Subcutaneous abdominal adipose tissue (tissue), 5 donors: ENCODE measurements at regions not wholly inside any gene's neighbourhood (a gene's known extent, or its start where the extent isn't known, plus 50 kb on each side); places are given as distances from the start of the nearest gene placed in this dataset.

Experiments used
- H3K27ac ChIP-seq: one replicate; pipeline ENCODE4 v1.7.0; 2013; ENCODE audit warnings: low read depth, mild to moderate bottlenecking, inconsistent platforms, low read length, moderate library complexity
- H3K27me3 ChIP-seq, 5 donors: one replicate each; pipeline ENCODE4 v1.7.0; 2013; ENCODE audit warnings: low read length in 5 of 5, inconsistent platforms in 1 of 5; ENCODE audit not compliant: control insufficient read depth in 5 of 5, insufficient read depth in 4 of 5
- H3K36me3 ChIP-seq, 5 donors: one replicate each; pipeline ENCODE4 v1.7.0; 2013; ENCODE audit warnings: low read length in 5 of 5; ENCODE audit not compliant: control insufficient read depth in 5 of 5, insufficient read depth in 5 of 5
- H3K4me1 ChIP-seq, 5 donors: one replicate each; pipeline ENCODE4 v1.7.0; 2013; ENCODE audit warnings: low read length in 5 of 5, mild to moderate bottlenecking in 3 of 5, moderate library complexity in 1 of 5; ENCODE audit not compliant: control insufficient read depth in 5 of 5, insufficient read depth in 5 of 5
- H3K4me3 ChIP-seq, 5 donors: one replicate each; pipeline ENCODE4 v1.7.0; 2013; ENCODE audit warnings: low read length in 5 of 5, low read depth in 1 of 5
- H3K9ac ChIP-seq, 5 donors: one replicate each; pipeline ENCODE4 v1.7.0; 2013; ENCODE audit warnings: low read length in 5 of 5, mild to moderate bottlenecking in 4 of 5, moderate library complexity in 3 of 5
- H3K9me3 ChIP-seq, 5 donors: one replicate each; pipeline ENCODE4 v1.7.0; 2013; ENCODE audit warnings: low read length in 5 of 5; ENCODE audit not compliant: control insufficient read depth in 5 of 5
- donor health status: healthy.
- donor health status: healthy.
- donor health status: healthy.
- donor health status: healthy.
- donor health status: healthy.

DNA sequence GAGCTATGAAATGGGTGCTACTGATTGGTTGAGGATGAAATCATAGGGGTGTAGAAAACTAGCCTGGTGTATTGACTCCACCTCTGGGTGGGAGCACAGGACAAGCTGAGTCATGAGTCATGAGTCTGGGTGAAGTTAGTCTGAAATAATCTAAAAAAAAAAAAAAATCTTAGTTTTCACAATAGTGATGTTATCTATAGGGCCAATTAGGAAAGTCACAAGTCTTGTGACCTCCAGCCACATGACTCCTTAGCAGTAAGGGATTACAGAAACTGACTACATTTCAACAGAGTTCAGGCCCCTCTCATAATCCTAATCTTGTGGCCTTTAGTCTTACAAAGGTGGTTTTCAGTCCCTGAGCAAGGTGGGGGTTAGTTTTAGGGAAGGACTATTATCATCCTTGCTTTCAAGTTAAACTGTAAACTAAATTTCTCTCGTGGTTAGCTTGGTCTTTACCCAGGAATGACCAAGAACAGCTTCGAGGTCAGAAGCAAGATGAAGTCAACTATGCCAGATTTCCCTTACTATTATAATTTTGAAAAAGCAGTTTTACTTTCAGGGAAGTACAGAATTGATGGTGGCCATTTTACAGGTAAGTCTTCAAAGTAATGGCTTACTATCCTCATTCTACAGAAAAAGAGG is 338.0 kb upstream of the GYPC start:
- H3K36me3 ChIP-seq: no peaks in the 10 kb centered on the region

DNA sequence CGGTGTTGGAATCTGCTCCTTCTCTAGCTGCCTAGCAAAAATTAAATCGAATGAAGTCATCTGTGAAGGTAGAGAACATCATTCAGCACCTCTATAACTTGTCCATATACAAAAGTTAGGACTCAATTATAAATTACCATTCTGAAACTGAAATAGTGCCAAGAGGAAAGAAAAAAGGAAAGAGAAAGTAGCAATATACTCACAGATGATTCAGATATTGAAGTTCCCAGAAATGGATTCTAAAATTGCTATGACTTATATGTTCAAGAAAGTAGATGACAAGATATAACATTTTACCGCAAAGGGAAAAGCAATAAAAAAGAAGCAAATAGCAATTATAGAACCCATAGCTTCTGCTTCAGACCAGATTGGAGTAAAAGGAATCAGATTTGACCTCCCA is 333.6 kb upstream of the GYPC start:
- H3K27me3 ChIP-seq: no peaks in the 10 kb centered on the region
- no peaks in the 10 kb centered on the region for H3K36me3 ChIP-seq
- no peaks in the 10 kb centered on the region for H3K4me1 ChIP-seq
- no peak overlapping the region for H3K4me3 ChIP-seq
- H3K9me3 ChIP-seq: no peaks in the 10 kb centered on the region
- H3K9ac ChIP-seq: no peak overlapping the region
- H3K27ac ChIP-seq: no peak overlapping the region

More for the DNA sequence above, 338.0 kb upstream of the GYPC start:
- Histone ChIP-seq H3K4me3 (no peak overlapping the region), H3K9me3 (no peaks in the 10 kb centered on the region), H3K27ac (no peak overlapping the region), H3K4me1 (no peaks in the 10 kb centered on the region), H3K9ac (no peak overlapping the region), H3K27me3 (peaks cover 0 to 2% (median 0%) of the 10 kb centered on the region in 5 donors)

DNA sequence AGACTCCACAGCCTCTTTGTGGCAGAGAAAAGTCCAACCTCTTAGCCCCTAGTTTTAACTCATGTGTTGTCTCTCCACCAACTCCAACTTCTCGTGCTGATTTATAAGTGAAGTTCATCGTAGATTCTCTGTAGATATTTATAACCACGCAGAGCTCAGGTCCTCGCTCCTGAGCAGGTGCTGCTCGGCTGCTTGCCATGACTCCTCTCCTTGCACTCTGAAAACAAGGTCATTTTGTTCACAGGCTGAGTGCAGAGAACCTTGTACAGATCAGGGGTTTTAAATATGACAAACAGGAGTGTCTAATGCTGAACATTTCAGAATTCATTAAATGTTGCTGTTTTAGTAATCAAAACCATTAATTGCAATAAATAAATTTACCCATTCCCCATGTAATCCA is 330.8 kb upstream of the GYPC start:
- H3K36me3 ChIP-seq: no peaks in the 10 kb centered on the region
- H3K9me3 ChIP-seq: peaks cover 0 to 2% (median 0%) of the 10 kb centered on the region in 5 donors
- no peaks in the 10 kb centered on the region for H3K4me1 ChIP-seq
- H3K27ac ChIP-seq: no peak overlapping the region
- no peak overlapping the region for H3K9ac ChIP-seq
- H3K4me3 ChIP-seq: no peak overlapping the region
- no peaks in the 10 kb centered on the region for H3K27me3 ChIP-seq

DNA sequence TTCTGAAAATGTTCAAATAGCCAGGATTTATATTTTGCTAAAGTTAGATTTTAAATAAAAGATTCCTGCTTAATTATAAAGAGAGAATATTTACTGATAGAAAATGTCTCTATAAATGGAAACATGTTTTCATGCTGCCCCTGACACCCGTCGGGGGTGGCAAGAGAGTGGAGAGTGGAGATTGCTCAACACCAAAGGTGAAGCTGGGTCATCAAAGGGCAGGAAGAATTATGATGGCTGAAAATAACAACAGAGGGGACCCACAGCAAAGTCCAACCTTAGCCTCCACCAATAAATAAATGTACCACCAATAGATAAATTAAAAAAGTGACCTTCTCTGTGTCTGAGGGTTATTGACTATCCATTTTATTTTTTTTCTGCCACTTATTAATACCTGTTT is 326.8 kb upstream of the GYPC start:
- peaks cover 7 to 27% (median 17%) of the 10 kb centered on the region in 5 donors for H3K9me3 ChIP-seq
- no peaks in the 10 kb centered on the region for H3K36me3 ChIP-seq
- H3K4me1 ChIP-seq: no peaks in the 10 kb centered on the region
- no peaks in the 10 kb centered on the region for H3K27me3 ChIP-seq
- no peak overlapping the region for H3K9ac ChIP-seq
- H3K4me3 ChIP-seq: no peak overlapping the region
- H3K27ac ChIP-seq: no peak overlapping the region

GRCh38 chr2:126342457-126342856 is 313.5 kb upstream of the GYPC start:
- no peak overlapping the region for H3K27ac ChIP-seq
- no peaks in the 10 kb centered on the region for H3K36me3 ChIP-seq
- peaks cover 0 to 6% (median 0%) of the 10 kb centered on the region in 5 donors for H3K9me3 ChIP-seq
- no peak overlapping the region for H3K9ac ChIP-seq
- H3K4me1 ChIP-seq: no peaks in the 10 kb centered on the region
- H3K4me3 ChIP-seq: no peak overlapping the region
- no peaks in the 10 kb centered on the region for H3K27me3 ChIP-seq

DNA sequence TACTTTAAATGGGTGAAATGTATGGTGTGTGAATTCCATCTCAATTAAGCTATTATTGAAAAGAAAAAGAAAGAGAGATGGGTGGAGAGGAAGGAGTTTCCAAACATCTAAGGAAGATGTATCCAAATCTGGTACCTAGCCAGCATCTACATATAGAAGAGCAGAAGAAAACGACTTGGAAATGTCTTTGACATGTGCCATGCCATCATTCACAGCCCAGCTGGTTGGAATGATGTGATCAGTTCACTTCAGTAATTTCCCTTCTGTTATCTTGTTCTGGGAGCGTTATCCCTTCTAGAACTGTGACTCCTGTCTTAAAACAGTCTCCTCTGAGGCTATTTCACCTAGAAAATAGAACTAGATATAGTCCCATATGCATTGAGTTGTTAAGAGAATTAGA is 312.8 kb upstream of the GYPC start:
- H3K4me1 ChIP-seq: no peaks in the 10 kb centered on the region
- H3K36me3 ChIP-seq: no peaks in the 10 kb centered on the region
- no peak overlapping the region for H3K27ac ChIP-seq
- H3K9ac ChIP-seq: no peak overlapping the region
- no peak overlapping the region for H3K4me3 ChIP-seq
- H3K9me3 ChIP-seq: peaks cover 0 to 6% (median 0%) of the 10 kb centered on the region in 5 donors
- H3K27me3 ChIP-seq: no peaks in the 10 kb centered on the region

DNA sequence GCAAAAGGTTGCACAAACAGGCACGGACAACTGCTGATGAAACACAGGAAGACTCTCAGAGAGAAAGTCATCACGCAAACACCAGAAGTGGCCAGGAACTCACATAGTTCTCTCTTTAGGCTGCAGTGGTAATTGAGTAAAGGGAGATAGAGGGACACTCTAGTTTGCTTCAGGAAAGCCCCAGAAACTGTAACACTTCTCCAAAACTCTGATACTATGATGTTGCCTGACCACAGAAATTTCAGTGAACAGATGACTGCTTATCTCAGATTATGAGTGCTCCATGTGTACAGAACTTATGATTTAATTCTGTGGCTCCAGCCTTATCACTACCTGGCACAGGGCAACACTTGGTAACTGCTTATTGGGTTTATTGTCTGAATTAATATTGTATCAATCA is 311.5 kb upstream of the GYPC start:
- no peaks in the 10 kb centered on the region for H3K36me3 ChIP-seq
- H3K27me3 ChIP-seq: no peaks in the 10 kb centered on the region
- H3K27ac ChIP-seq: no peak overlapping the region
- H3K9me3 ChIP-seq: no peaks in the 10 kb centered on the region
- H3K4me3 ChIP-seq: no peak overlapping the region
- no peaks in the 10 kb centered on the region for H3K4me1 ChIP-seq
- H3K9ac ChIP-seq: no peak overlapping the region

- Histone ChIP-seq H3K36me3 (no peaks in the 10 kb centered on the region), H3K4me3 (no peak overlapping the region), H3K27me3 (no peaks in the 10 kb centered on the region), H3K4me1 (no peaks in the 10 kb centered on the region), H3K27ac (no peak overlapping the region), H3K9me3 (peaks cover 0 to 5% (median 0%) of the 10 kb centered on the region in 5 donors), H3K9ac (no peak overlapping the region)
These were observed 310.3 kb upstream of the GYPC start for GRCh38 chr2:126345691-126346090.

DNA sequence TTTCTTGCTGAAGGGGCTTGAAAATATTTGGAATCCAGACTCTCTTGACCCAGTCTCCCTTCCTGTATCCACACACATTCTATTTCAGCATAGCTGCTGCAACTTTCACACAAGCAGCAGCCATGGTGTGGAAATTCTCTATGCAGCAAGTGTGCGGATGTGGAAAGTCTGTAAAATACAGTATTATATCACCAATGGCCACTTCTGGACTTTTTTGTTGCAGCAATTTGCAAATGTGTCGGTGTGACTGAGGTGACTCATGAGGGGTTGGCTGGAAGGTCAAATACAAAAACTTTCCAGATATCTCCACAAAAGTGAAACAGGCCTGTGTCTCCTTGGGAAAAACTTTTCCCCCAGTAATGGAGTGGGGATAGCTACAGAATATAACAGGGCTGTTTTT is 299.3 kb upstream of the GYPC start:
- no peaks in the 10 kb centered on the region for H3K9me3 ChIP-seq
- no peak overlapping the region for H3K4me3 ChIP-seq
- H3K9ac ChIP-seq: no peak overlapping the region
- no peak overlapping the region for H3K27ac ChIP-seq
- no peaks in the 10 kb centered on the region for H3K27me3 ChIP-seq
- no peaks in the 10 kb centered on the region for H3K4me1 ChIP-seq
- H3K36me3 ChIP-seq: no peaks in the 10 kb centered on the region

DNA sequence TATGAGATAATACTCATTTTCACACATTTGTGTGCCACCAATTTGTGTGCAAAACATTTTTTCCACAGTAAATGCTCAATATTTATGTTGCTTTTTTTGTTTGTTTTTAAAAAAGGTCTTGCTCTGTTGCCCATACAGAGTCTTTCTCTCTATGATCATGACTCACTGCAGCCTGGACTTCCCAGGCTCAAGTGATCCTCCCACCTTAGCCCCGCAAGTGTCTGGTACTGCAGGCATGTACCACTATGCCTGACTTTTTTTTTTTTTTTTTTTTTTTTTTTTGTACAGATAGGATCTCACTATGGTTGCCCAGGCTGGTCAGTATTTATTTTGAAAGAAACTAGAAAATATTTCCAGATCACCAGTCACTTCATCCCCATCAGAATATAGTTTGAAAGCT is 297.8 kb upstream of the GYPC start:
- Histone ChIP-seq H3K4me3 (no peak overlapping the region), H3K27ac (no peak overlapping the region), H3K36me3 (no peaks in the 10 kb centered on the region), H3K9ac (no peak overlapping the region), H3K4me1 (no peaks in the 10 kb centered on the region), H3K9me3 (no peaks in the 10 kb centered on the region), H3K27me3 (no peaks in the 10 kb centered on the region)

GRCh38 chr2:126359494-126359893 is 296.5 kb upstream of the GYPC start:
- no peak overlapping the region for H3K4me3 ChIP-seq
- no peaks in the 10 kb centered on the region for H3K4me1 ChIP-seq
- H3K9ac ChIP-seq: no peak overlapping the region
- no peaks in the 10 kb centered on the region for H3K36me3 ChIP-seq
- no peak overlapping the region for H3K27ac ChIP-seq
- H3K27me3 ChIP-seq: no peaks in the 10 kb centered on the region
- no peaks in the 10 kb centered on the region for H3K9me3 ChIP-seq
